Stomach (tissue), 4 donors: ENCODE measurements at regions not wholly inside any gene's neighbourhood (a gene's known extent, or its start where the extent isn't known, plus 50 kb on each side); places are given as distances from the start of the nearest gene placed in this dataset.

Source experiments
- EP300 ChIP-seq: sonication (generic); formaldehyde crosslinking; IDR thresholded peaks from one replicate; pipeline ENCODE4 v1.6.1; 2017; ENCODE audit warnings: antibody characterized with exemption
- POLR2A ChIP-seq, 4 donors: fragments of 450-650 bp; IDR thresholded peaks; one replicate each; pipeline ENCODE4 v1.6.1; 2016; ENCODE audit warnings: antibody characterized with exemption in 4 of 4, control low read depth in 2 of 4, mild to moderate bottlenecking in 1 of 4, moderate library complexity in 1 of 4
- POLR2AphosphoS5 ChIP-seq, 3 donors: sonication (generic); formaldehyde crosslinking; IDR thresholded peaks; one replicate each; pipeline ENCODE4 v1.6.1; 2016; ENCODE audit warnings: antibody characterized with exemption in 3 of 3
- TF ChIP-seq, protein P1 (sequence below), 7 experiments: fragments of 450-650 bp in 4 of 7; fragments of 200-600 bp in 3 of 7; sonication (generic) in 3 of 7; IDR thresholded peaks; one replicate each; pipeline ENCODE4 v1.5.1; 2016 to 2019; ENCODE audit warnings: antibody characterized with exemption in 7 of 7, control low read depth in 2 of 7, mild to moderate bottlenecking in 1 of 7

DNA sequence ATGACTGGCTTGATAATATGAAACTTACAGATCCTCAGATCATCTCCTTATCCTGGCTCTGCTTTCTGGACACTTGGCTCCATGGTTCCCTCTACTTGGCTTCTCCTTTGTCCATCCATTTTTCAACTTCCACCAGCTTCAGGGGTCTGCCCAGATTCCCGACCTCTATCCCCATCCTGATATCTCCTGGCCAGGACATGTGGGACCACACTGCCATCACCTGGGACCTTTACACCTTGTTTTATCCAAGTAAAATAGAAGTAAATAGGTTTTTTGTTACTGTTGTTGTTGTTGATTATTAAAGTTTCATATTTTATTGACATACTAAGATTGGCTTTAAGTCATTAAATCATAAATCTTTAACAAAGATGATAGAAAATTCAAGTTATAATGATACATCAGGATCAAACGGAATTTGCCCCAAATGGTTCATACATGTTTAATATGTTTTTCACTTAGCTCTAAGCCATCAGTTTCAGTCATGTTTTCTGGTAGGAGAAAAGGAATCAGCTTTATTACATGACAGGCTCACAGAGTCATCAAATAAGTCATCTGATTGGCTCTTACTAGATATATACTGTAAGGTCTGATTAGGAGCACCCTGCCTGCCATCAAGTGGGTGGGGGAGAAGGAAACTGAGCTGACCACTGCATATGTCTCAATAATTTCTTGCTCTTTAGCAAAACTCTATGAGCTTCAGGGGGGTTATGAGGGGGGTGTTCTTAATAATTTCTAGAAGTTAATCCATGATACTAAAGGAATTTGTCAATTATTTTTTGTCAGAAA lies 111.5 kb upstream of the AHR start:
- TF ChIP-seq, protein P1, sequence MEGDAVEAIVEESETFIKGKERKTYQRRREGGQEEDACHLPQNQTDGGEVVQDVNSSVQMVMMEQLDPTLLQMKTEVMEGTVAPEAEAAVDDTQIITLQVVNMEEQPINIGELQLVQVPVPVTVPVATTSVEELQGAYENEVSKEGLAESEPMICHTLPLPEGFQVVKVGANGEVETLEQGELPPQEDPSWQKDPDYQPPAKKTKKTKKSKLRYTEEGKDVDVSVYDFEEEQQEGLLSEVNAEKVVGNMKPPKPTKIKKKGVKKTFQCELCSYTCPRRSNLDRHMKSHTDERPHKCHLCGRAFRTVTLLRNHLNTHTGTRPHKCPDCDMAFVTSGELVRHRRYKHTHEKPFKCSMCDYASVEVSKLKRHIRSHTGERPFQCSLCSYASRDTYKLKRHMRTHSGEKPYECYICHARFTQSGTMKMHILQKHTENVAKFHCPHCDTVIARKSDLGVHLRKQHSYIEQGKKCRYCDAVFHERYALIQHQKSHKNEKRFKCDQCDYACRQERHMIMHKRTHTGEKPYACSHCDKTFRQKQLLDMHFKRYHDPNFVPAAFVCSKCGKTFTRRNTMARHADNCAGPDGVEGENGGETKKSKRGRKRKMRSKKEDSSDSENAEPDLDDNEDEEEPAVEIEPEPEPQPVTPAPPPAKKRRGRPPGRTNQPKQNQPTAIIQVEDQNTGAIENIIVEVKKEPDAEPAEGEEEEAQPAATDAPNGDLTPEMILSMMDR (IDR thresholded peaks at IDR 0.05) = no peak
- TF ChIP-seq POLR2A (IDR thresholded peaks at IDR 0.05) (no peak), POLR2AphosphoS5 (IDR thresholded peaks at IDR 0.05) (no peak), EP300 (no peak)
